HG02642 (cell line): ENCODE measurements at regions not wholly inside any gene's neighbourhood (a gene's known extent, or its start where the extent isn't known, plus 50 kb on each side); places are given as distances from the start of the nearest gene placed in this dataset.
"Not testable (repeated sequence)": the region's sequence is repeated elsewhere in the genome, so short reads cannot be mapped to it uniquely, and the experiment has no call there.

Experiments
- ATAC-seq: cut with Tn5 transposase; IDR thresholded peaks from one replicate; pipeline ENCODE4 v1.9.1; 2021; ENCODE audit warnings: mild to moderate bottlenecking; ENCODE audit not compliant: unreplicated experiment, poor library complexity

DNA sequence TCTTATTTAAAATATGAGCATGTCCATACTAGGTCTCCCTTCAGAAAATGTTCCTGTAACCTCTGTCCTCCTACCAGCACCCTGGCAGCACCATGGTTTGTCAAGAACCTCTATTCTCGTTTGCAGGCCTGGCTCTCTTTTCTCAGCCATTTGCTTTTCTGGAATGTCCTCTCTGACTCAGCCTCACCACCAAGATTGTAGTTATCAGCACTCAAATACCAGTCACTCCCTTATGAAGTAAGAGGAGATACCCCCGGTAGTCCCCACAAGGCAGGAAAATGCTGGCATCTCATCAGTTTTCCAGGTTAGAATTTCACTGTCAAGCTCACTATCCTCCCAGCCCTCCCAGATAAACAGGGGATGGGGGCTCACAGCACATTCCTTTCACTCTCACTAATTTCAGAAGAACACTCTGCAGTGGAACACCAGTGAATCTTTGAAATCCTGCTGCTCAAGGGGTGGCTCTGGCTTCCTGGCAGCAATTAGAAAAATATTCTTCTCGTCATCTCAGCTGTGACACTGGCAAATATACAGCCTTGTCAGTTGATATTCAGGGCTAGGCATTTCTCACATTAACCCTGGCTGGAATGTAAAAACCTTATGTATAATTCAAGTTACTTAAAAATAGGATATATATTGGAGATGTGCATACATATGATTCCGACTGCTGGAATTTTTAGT is 129.2 kb downstream of the TBX18 start:
- no peak for ATAC-seq

DNA sequence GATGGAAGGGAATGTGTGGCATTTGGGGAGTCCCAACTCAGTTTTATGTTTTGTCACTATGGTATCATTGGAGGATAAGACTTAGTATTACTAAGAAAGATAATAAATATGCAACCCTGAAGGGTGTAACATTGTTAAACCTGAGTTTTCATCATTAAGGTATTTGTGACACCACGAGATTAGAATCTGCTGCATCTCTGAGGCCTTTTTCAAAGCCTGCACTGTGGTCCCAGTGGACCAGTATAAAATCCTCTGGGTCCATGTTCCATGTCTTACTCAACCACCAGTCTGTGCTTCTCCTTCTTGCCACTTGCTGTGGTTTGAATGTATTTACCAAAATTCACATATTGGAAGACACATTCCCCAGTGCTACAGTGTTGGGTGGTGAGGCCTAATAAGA is 130.6 kb downstream of the TBX18 start:
- no peak for ATAC-seq

GRCh38 chr6:84626527-84626926 is 137.9 kb downstream of the TBX18 start:
- ATAC-seq, result not testable (repeated sequence)

- ATAC-seq, result no peak
These were observed 138.9 kb downstream of the TBX18 start for GRCh38 chr6:84625506-84625905.

- ATAC-seq, result no peak
These were observed 140.3 kb downstream of the TBX18 start for GRCh38 chr6:84623956-84624680.

- ATAC-seq, result no peak
These were observed 145.6 kb downstream of the TBX18 start for GRCh38 chr6:84618836-84619235.

- ATAC-seq, result no peak
These were observed 146.2 kb downstream of the TBX18 start for GRCh38 chr6:84618046-84618752.

- no peak for ATAC-seq
These were observed 148.4 kb downstream of the TBX18 start for GRCh38 chr6:84615987-84616386.

DNA sequence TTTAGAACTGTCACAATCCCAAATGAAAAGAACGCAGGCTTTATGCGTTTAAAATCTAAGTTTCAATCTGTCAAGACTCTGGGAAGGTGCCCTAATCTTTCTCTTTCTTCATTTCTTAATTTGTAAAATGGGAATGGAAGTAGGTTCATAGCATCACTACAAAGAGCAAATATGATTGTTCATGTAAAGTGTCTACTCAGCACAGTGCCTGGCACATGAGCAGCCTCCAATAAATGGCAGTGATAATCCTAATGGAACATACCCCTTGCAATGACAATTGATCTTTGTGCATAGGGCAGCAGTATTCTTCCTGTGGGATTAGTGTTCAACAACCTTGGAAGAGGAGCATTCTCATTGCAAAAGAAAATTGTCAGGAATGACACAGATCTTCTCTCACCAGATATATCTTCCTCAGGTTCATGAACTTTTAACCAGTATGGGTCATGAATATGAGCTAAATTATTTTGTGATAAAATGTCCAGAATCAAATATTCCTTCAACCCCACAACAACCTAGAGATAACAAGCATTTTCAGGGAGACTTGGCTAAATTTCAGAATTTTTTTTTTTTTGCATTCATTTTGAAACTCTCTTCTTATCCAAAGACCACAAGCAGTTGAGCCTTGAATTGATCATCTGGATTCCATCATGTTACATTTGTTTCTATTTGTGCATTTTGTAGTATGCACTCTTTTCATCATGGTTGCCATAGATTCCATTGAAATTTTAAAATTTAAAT is 149.1 kb downstream of the TBX18 start:
- ATAC-seq, result no peak

DNA sequence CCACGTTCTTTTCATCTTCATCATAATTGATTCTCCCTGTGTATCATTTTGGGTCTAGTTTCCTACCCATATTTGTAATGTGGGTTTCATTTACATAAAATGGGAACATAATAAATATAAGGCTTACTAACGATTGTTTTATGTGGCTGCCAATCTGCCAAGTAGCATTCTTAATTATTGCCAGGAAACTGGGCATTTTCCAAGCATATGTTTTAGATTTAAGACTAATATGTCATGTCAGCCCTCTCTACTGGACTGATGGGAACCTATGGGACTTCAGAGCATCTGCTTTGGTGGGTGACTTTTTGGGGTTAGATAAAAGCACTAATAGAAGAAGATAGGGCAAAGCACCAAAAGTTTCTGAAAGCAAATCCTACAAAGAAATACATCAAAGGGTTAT is 157.5 kb downstream of the TBX18 start:
- no peak for ATAC-seq

GRCh38 chr6:84605298-84605697 is 159.1 kb downstream of the TBX18 start:
- no peak for ATAC-seq

- no peak for ATAC-seq
These were observed 163.0 kb downstream of the TBX18 start for GRCh38 chr6:84601366-84601765.

GRCh38 chr6:84599991-84600390 is 164.4 kb downstream of the TBX18 start:
- no peak for ATAC-seq

- no peak for ATAC-seq
These were observed 167.0 kb downstream of the TBX18 start for GRCh38 chr6:84597238-84597875.

DNA sequence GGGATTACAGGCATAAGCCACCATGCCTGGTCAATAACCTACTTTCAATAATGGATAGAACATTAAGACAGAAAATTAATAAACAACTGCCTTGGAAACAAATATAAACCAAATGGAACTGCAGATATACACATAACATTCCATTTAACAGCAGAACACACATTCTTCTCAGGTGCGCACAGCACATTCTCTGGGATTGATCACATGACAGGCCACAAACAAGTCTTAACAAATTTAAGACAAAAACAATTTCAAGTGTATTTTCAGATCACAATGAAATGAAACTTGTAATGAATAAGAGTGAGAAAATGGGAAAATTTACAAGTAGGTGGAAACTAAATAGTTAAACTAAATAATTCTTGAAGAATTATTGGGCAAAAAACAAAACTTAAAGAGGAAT is 167.9 kb downstream of the TBX18 start:
- no peak for ATAC-seq

DNA sequence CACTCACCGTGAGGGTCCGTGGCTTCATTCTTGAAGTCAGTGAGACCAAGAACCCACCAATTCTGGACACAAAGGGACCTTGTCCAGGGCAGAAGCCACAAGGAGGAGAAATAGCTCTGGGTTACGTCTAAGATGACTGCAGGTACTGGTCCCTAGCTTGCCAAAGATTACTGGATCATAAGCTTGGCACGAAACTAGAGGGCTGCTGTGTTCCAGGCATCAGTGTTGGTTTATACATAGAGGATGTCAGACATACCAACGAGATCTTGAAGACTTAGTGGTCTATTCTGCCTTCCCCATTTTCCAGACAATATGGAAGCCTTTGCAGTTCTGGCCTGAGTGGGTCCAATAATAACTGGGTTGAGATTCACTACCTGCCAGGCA is 175.7 kb downstream of the TBX18 start:
- ATAC-seq, result no peak

- ATAC-seq, result not testable (repeated sequence)
These were observed 176.3 kb downstream of the TBX18 start for GRCh38 chr6:84587994-84588696.

DNA sequence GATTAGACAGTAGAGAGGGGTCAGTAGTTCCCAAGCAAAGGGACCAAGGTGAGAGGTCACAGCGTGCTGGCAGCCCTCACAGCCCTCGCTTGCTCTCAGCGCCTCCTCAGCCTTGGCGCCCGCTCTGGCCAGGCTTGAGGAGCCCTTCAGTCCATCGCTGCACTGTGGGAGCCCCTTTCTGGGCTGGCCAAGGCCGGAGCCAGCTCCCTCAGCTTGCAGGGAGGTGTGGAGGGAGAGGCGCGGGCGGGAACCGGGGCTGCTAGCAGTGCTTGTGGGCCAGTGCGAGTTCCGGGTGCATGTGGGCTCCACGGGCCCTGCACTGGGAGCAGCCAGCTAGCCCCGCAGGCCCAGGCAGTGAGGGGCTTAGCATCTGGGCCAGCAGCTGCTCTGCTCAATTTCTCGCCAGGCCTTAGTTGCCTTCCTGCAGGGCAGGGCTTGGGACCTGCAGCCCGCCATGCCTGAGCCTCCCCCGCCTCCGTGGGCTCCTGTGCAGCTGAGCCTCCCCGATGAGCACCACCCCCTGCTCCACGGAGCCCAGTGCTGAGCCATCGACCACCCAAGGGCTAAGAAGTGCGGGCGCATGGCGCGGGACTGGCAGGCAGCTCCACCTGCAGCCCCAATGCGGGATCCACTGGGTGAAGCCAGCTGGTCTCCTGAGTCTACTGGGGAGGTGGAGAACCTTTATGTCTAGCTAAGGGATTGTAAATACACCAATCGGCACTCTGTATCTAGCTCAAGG is 177.0 kb downstream of the TBX18 start:
- ATAC-seq, result not testable (repeated sequence)

DNA sequence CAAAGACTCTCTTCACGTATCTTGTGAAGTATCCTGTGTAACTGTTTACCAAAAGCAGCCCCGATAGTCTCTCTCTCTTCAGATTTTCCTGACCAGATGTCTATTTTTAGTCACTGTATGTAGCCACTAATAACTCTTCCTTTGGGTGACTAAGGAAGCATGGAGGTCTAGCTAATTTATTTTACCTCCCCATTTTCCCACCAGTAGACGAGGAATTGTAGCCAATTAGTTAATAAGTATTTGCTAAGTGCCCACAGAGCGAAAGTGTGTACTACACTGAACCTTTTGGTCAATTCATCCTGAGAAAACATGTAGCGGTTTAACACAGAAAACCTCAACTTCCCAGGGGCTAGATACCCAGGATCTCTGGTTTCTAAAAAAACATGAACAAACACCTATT is 180.6 kb downstream of the TBX18 start:
- ATAC-seq, result no peak
